Heart left ventricle (tissue), 16 donors: ENCODE measurements at regions not wholly inside any gene's neighbourhood (a gene's known extent, or its start where the extent isn't known, plus 50 kb on each side); places are given as distances from the start of the nearest gene placed in this dataset.

Source experiments
- ATAC-seq, 4 donors: fragments of 200-7000 bp; cut with Tn5 transposase; one replicate each; pipeline ENCODE4 v1.9.1; 2020 to 2022; ENCODE audit warnings: moderate library complexity in 4 of 4, mild to moderate bottlenecking in 3 of 4, moderate number of reproducible peaks in 1 of 4
- DNase-seq, 5 donors: peaks; one replicate each; pipeline ENCODE4 v3.0.0-alpha.2; 2020
- H3K27ac ChIP-seq, 12 donors: fragments of 200-600 bp; sonication (generic) in 4 of 12; one replicate each; pipeline versions ENCODE4 v1.5.0 to v1.8.0; 2016 to 2022; ENCODE audit warnings: mild to moderate bottlenecking in 2 of 12
- H3K27me3 ChIP-seq, 9 donors: fragments of 200-600 bp; sonication (generic) in 2 of 9; one replicate each; pipeline versions ENCODE4 v1.5.1 to v1.8.0; 2016 to 2022; ENCODE audit warnings: mild to moderate bottlenecking in 3 of 9
- H3K36me3 ChIP-seq, 9 donors: fragments of 200-600 bp; sonication (generic) in 2 of 9; one replicate each; pipeline versions ENCODE4 v1.5.0 to v1.8.0; 2018 to 2022; ENCODE audit warnings: mild to moderate bottlenecking in 2 of 9
- H3K4me1 ChIP-seq, 12 donors: fragments of 200-600 bp; sonication (generic) in 4 of 12; one replicate each; pipeline versions ENCODE4 v1.5.0 to v1.8.0; 2016 to 2022; ENCODE audit warnings: mild to moderate bottlenecking in 3 of 12
- H3K4me3 ChIP-seq, 12 donors: fragments of 200-600 bp; sonication (generic) in 4 of 12; one replicate each; pipeline versions ENCODE4 v1.5.0 to v1.8.0; 2017 to 2022; ENCODE audit warnings: mild to moderate bottlenecking in 9 of 12, moderate library complexity in 4 of 12
- H3K9me3 ChIP-seq, 12 donors: fragments of 200-600 bp; sonication (generic) in 4 of 12; one replicate each; pipeline versions ENCODE4 v1.5.0 to v1.8.0; 2016 to 2022; ENCODE audit warnings: mild to moderate bottlenecking in 1 of 12
- CTCF ChIP-seq, 12 donors: fragments of 200-600 bp; sonication (generic) in 4 of 12; IDR thresholded peaks; one replicate each; pipeline versions ENCODE4 v1.5.0 to v1.8.0; 2018 to 2022; ENCODE audit warnings: antibody characterized with exemption in 12 of 12, mild to moderate bottlenecking in 5 of 12
- POLR2A ChIP-seq, 2 donors: fragments of 450-650 bp; IDR thresholded peaks; one replicate each; pipeline ENCODE4 v1.6.1; 2017; ENCODE audit warnings: antibody characterized with exemption in 2 of 2, mild to moderate bottlenecking in 2 of 2, moderate library complexity in 2 of 2
- WGBS, 4 donors: extraction: QIAGEN DNeasy Blood & Tissue Kit in 2 of 4; methylation state at CpG; one replicate each; pipeline versions ENCODE4 v1.1.5 to v1.1.7; 2013 to 2018; 5-methylcytosine and 5-hydroxymethylcytosine counted together
- intact Hi-C, 10 donors: fragments of 100-400 bp; cut with DNase I; formaldehyde crosslinking; loops; one replicate each; pipeline versions ENCODE4 v1.11.1 to v1.14.2; 2022
- donor health status: ischemic (EF 13 %, LVEDD 7.1; RV severe dilation, severe dysfunction).
- donor health status: healthy with polysubstance abuse.
- donor health status: DM: no; HTN: yes; CAD: no.
- donor health status: DM: no; HTN: no; CAD: no.
- donor health status: ischemic (EF 25% LVEDD 6.9; RV normal size, moderate dysfunction).
- donor health status: ischemic (EF 25% LVEDD 5.7; RV mildly dilated, moderate dysfunction).
- donor health status: healthy.
- donor health status: DM: yes; HTN: yes; CAD: no.
- donor health status: ischemic (EF 35%, LVEDD 5.7; RV mildly dilated, moderate dysfunction).
- donor health status: nonischemic (EF 11% LVEDD 7.7; RV severe dilation, severe dysfunction).
- donor health status: DM: yes; HTN: yes; CAD: no.
- donor health status: PGD.
- donor health status: ischemic (EF 29% LVEDD 5.4; RV normal size, mild dysfunction).
- donor health status: nonischemic (EF 23%, LVEDD 6.1; RV moderate dilation, normal function).

GRCh38 chr3:191889756-191890155, 428.8 kb downstream of the PYDC2 start:
- Histone ChIP-seq H3K27me3 (no peaks in the 10 kb centered on the region), H3K9me3 (no peaks in the 10 kb centered on the region), H3K36me3 (no peaks in the 10 kb centered on the region), H3K27ac (peak overlapping the region in 1 of 12 donors; percentile 2), H3K4me3 (no peak overlapping the region), H3K4me1 (no peaks in the 10 kb centered on the region)
- no peak for ATAC-seq
- TF ChIP-seq POLR2A (IDR thresholded peaks at IDR 0.05) (no peak), CTCF (IDR thresholded peaks at IDR 0.05) (no peak)
- no peak for DNase-seq
- WGBS, 4 donors, result 22 to 43% (median 35%) methylated on average over 1 of the region's 1 CpG
- intact Hi-C loops, result no loop called here

- TF ChIP-seq CTCF (IDR thresholded peaks at IDR 0.05) (no peak), POLR2A (IDR thresholded peaks at IDR 0.05) (no peak)
- Histone ChIP-seq H3K9me3 (no peaks in the 10 kb centered on the region), H3K27ac (no peak overlapping the region), H3K4me3 (no peak overlapping the region), H3K4me1 (no peaks in the 10 kb centered on the region), H3K36me3 (no peaks in the 10 kb centered on the region), H3K27me3 (no peaks in the 10 kb centered on the region)
- ATAC-seq (no peak), DNase-seq (no peak)
- WGBS, 4 donors, result 60 to 79% (median 70%) methylated on average over 1 of the region's 1 CpG
- intact Hi-C loops, result no loop called here
These were observed 433.4 kb downstream of the PYDC2 start for GRCh38 chr3:191894406-191894805.

- no peak overlapping the region for H3K4me3 ChIP-seq
- WGBS, 4 donors, result 78 to 88% (median 80%) methylated on average over 2 of the region's 2 CpGs
- intact Hi-C loops, result no loop called here
These were observed 440.8 kb downstream of the PYDC2 start for GRCh38 chr3:191901741-191902140.

GRCh38 chr3:191912616-191913204, 451.7 kb downstream of the PYDC2 start:
- intact Hi-C loops, result no loop called here
- peaks cover 0 to 7% (median 0%) of the 10 kb centered on the region in 12 donors for H3K9me3 ChIP-seq
- no peaks in the 10 kb centered on the region for H3K36me3 ChIP-seq
- DNase-seq (no peak), ATAC-seq (no peak)
- TF ChIP-seq POLR2A (IDR thresholded peaks at IDR 0.05), result no peak
- no peak for TF ChIP-seq CTCF (IDR thresholded peaks at IDR 0.05)
- H3K4me1 ChIP-seq, result no peaks in the 10 kb centered on the region
- no peak overlapping the region for H3K4me3 ChIP-seq
- H3K27me3 ChIP-seq, result no peaks in the 10 kb centered on the region
- H3K27ac ChIP-seq, result no peak overlapping the region
- 79 to 86% (median 80%) methylated on average over 11 of the region's 11 CpGs for whole genome bisulfite sequencing, 4 donors

More at GRCh38 chr3:191901741-191902140, 440.8 kb downstream of the PYDC2 start:
- no peaks in the 10 kb centered on the region for H3K9me3 ChIP-seq
- ATAC-seq, result no peak
- no peaks in the 10 kb centered on the region for H3K4me1 ChIP-seq
- TF ChIP-seq CTCF (IDR thresholded peaks at IDR 0.05), result no peak
- TF ChIP-seq POLR2A (IDR thresholded peaks at IDR 0.05), result no peak
- H3K27ac ChIP-seq, result no peak overlapping the region
- no peaks in the 10 kb centered on the region for H3K27me3 ChIP-seq
- no peak for DNase-seq
- H3K36me3 ChIP-seq, result no peaks in the 10 kb centered on the region
